ENCODE measurements at regions not wholly inside any gene's neighbourhood (a gene's known extent, or its start where the extent isn't known, plus 50 kb on each side); places are given as distances from the start of the nearest gene placed in this dataset.
A peak's percentile ranks its signal among the peaks of the same experiment; 100 is the strongest.
"Not testable (repeated sequence)": the region's sequence is repeated elsewhere in the genome, so short reads cannot be mapped to it uniquely, and the experiment has no call there.

GRCh38 chr4:75422998-75423397 lies 91.2 kb downstream of the RCHY1 start:
- no peak for TF ChIP-seq CTCF (conservative IDR thresholded peaks at IDR 0.05)

GRCh38 chr4:75412746-75413145 lies 101.5 kb downstream of the RCHY1 start:
- H3K27ac ChIP-seq: no peak overlapping the region
- no peak for TF ChIP-seq CTCF (conservative IDR thresholded peaks at IDR 0.05)

More at GRCh38 chr4:75422998-75423397, 91.2 kb downstream of the RCHY1 start:
- H3K27ac ChIP-seq: no peak overlapping the region

GRCh38 chr4:75398501-75398900 lies 115.7 kb downstream of the RCHY1 start:
- no peak overlapping the region for H3K27ac ChIP-seq
- no peak for TF ChIP-seq CTCF (conservative IDR thresholded peaks at IDR 0.05)

- TF ChIP-seq CTCF (conservative IDR thresholded peaks at IDR 0.05): no peak
- peak overlapping the region; percentile 46 for H3K27ac ChIP-seq
These were observed 122.6 kb downstream of the RCHY1 start for GRCh38 chr4:75391489-75392166.

- H3K27ac ChIP-seq: not testable (repeated sequence)
These were observed 127.8 kb downstream of the RCHY1 start for GRCh38 chr4:75386426-75386825.

GRCh38 chr4:75385106-75385505 lies 129.1 kb downstream of the RCHY1 start:
- no peak for TF ChIP-seq CTCF (conservative IDR thresholded peaks at IDR 0.05)
- no peak overlapping the region for H3K27ac ChIP-seq

GRCh38 chr4:75376543-75376942 lies 137.7 kb downstream of the RCHY1 start:
- no peak for TF ChIP-seq CTCF (conservative IDR thresholded peaks at IDR 0.05)
- no peak overlapping the region for H3K27ac ChIP-seq

GRCh38 chr4:75371915-75372314 lies 142.3 kb downstream of the RCHY1 start:
- TF ChIP-seq CTCF (conservative IDR thresholded peaks at IDR 0.05): no peak

More at GRCh38 chr4:75371915-75372314, 142.3 kb downstream of the RCHY1 start:
- no peak overlapping the region for H3K27ac ChIP-seq

Data from VCaP (cell line).